Muscle layer of colon (tissue), 2 donors: ENCODE measurements at regions not wholly inside any gene's neighbourhood (a gene's known extent, or its start where the extent isn't known, plus 50 kb on each side); places are given as distances from the start of the nearest gene placed in this dataset.

Experiments
- H3K27ac ChIP-seq: one replicate; pipeline ENCODE4 v1.7.0; 2013; ENCODE audit warnings: low read depth, mild to moderate bottlenecking, low read length, moderate library complexity
- H3K27me3 ChIP-seq, 2 donors: one replicate each; pipeline ENCODE4 v1.7.0; 2013; ENCODE audit warnings: low read length in 2 of 2, mild to moderate bottlenecking in 2 of 2; ENCODE audit not compliant: insufficient read depth in 2 of 2, control insufficient read depth in 1 of 2
- H3K36me3 ChIP-seq: one replicate; pipeline ENCODE4 v1.7.0; 2013; ENCODE audit warnings: mild to moderate bottlenecking, low read length; ENCODE audit not compliant: insufficient read depth
- H3K4me1 ChIP-seq: one replicate; pipeline ENCODE4 v1.7.0; 2013; ENCODE audit warnings: mild to moderate bottlenecking, low read length; ENCODE audit not compliant: insufficient read depth
- H3K4me3 ChIP-seq, 2 donors: one replicate each; pipeline ENCODE4 v1.7.0; 2013; ENCODE audit warnings: low read length in 2 of 2, low read depth in 1 of 2, mild to moderate bottlenecking in 1 of 2, moderate library complexity in 1 of 2
- H3K9ac ChIP-seq: one replicate; pipeline ENCODE4 v1.7.0; 2013; ENCODE audit warnings: low read length
- H3K9me3 ChIP-seq: one replicate; pipeline ENCODE4 v1.7.0; 2013; ENCODE audit warnings: mild to moderate bottlenecking, low read length
- donor health status: abdominal sarcoma.
- donor health status: Adenocarcinoma of cecum.

DNA sequence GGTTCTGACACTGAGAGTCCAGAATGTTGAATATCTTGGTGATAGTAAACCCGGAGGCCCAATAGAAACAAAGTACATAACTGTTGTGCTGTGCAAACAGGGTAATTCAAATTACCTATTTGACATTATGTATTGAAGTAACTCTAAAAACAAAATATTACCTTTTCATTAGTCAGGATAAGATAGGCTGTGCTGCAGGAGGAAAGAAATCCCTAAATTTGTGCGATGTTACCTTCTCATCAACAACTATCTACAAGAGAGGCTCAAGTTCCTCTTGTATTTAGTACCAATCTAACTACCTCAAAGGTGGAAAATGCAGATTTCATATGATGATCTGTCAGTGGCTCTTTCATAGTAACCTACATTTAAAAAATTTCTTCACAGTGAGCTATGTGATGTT lies 367.2 kb downstream of the ZFHX3 start:
- H3K9me3 ChIP-seq = no peaks in the 10 kb centered on the region
- H3K27me3 ChIP-seq = no peaks in the 10 kb centered on the region
- H3K9ac ChIP-seq = no peak overlapping the region
- no peak overlapping the region for H3K4me3 ChIP-seq
- H3K36me3 ChIP-seq = no peaks in the 10 kb centered on the region
- no peak overlapping the region for H3K27ac ChIP-seq
- no peaks in the 10 kb centered on the region for H3K4me1 ChIP-seq

- H3K36me3 ChIP-seq = no peaks in the 10 kb centered on the region
- no peaks in the 10 kb centered on the region for H3K4me1 ChIP-seq
- H3K4me3 ChIP-seq = no peak overlapping the region
- no peaks in the 10 kb centered on the region for H3K9me3 ChIP-seq
- H3K9ac ChIP-seq = no peak overlapping the region
- H3K27ac ChIP-seq = no peak overlapping the region
- H3K27me3 ChIP-seq = no peaks in the 10 kb centered on the region
Observed at GRCh38 chr16:72679856-72680255, 368.1 kb downstream of the ZFHX3 start.

DNA sequence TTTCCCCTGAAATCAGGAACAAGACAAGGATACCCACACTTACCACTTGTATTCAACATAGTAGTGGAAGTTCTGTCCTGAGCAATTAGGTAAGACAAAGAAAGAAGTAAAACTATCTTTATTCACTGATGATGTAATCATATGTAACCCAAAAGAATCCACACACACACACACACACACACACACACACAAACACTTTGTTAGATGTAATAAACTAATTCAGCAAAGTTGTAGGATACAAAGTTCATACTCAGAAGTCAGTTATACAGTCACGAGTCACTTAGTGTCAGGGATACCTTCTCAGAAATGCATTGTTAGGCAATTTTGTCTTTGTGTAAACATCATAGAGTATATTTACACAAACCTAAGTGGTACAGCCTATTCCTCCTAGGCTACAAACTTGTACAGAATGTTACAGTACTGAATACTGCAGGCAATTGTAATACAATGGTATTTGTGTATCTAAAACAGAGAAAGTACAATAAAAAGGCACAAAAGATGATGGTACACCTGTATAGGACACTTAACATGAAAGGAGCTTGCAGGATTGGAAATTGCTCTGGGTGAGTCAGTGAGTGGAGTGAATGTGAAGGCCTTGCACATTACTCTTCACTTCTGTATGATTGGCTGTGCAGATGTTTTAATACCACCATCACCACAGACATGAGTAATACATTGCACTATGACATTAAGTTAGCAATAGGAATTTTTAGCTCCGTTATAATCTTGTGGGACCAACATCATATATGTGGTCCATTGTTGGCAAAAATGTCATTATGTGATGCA lies 370.1 kb downstream of the ZFHX3 start:
- no peak overlapping the region for H3K27ac ChIP-seq

DNA sequence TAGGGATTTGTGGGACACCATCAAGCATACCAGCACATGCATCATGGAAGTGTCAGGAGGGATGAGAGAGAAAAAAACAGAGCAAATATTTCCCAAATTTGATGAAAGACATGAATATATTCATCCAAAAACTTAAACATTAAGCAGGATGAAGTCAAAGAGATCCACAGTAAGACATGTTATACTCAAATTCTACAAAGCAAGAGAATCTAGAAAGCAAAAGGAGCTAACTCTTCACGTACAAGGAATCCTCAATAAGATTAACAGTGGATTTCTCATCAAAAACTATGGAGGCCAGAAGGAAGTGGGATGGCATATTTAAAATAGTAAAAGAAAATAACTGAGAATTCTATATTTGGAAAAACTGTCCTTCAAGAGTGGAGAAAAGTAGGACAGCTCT lies 374.8 kb downstream of the ZFHX3 start:
- H3K4me1 ChIP-seq = no peaks in the 10 kb centered on the region
- H3K36me3 ChIP-seq = no peaks in the 10 kb centered on the region
- peaks cover 6% of the 10 kb centered on the region for H3K9me3 ChIP-seq
- no peak overlapping the region for H3K4me3 ChIP-seq
- H3K27ac ChIP-seq = no peak overlapping the region
- H3K9ac ChIP-seq = no peak overlapping the region
- H3K27me3 ChIP-seq = no peaks in the 10 kb centered on the region

More for the DNA sequence above, 370.1 kb downstream of the ZFHX3 start:
- no peaks in the 10 kb centered on the region for H3K27me3 ChIP-seq
- H3K9me3 ChIP-seq = peaks cover 6% of the 10 kb centered on the region
- no peaks in the 10 kb centered on the region for H3K4me1 ChIP-seq
- H3K4me3 ChIP-seq = no peak overlapping the region
- no peak overlapping the region for H3K9ac ChIP-seq
- no peaks in the 10 kb centered on the region for H3K36me3 ChIP-seq

GRCh38 chr16:72666267-72666666 lies 381.7 kb downstream of the ZFHX3 start:
- Histone ChIP-seq H3K4me1 (peaks cover 9% of the 10 kb centered on the region), H3K4me3 (no peak overlapping the region), H3K36me3 (no peaks in the 10 kb centered on the region), H3K9me3 (no peaks in the 10 kb centered on the region), H3K27me3 (no peaks in the 10 kb centered on the region), H3K9ac (no peak overlapping the region), H3K27ac (no peak overlapping the region)

DNA sequence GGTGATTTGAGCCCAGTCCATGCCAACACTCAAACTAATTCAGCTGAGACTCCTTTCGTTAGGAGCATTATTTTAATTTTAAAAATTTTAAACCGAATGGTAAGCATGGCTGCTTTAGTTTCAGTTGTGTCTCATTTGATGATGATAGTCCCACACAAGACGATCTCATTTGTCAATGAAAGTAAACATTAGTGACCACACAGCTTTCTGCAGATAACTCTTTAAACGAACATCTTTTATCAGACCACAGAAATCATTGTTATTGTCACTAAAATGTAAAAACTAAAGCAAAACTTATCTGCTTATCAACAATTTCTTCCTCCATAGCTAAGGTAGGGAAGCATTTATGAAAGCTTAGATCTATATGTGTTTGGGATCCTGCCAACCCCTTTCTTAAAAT lies 382.2 kb downstream of the ZFHX3 start:
- peak overlapping the region; percentile 76 for H3K9ac ChIP-seq
- H3K4me3 ChIP-seq = peak overlapping the region; percentile 55 to 90
- peaks cover 9% of the 10 kb centered on the region for H3K4me1 ChIP-seq
- H3K36me3 ChIP-seq = no peaks in the 10 kb centered on the region
- H3K27me3 ChIP-seq = no peaks in the 10 kb centered on the region
- H3K27ac ChIP-seq = no peak overlapping the region
- no peaks in the 10 kb centered on the region for H3K9me3 ChIP-seq

GRCh38 chr16:72664509-72665408 lies 383.2 kb downstream of the ZFHX3 start:
- peak overlapping the region; percentile 55 to 90 for H3K4me3 ChIP-seq
- peak overlapping the region; percentile 76 for H3K9ac ChIP-seq
- peak overlapping the region; percentile 49 for H3K27ac ChIP-seq
- no peaks in the 10 kb centered on the region for H3K9me3 ChIP-seq
- no peaks in the 10 kb centered on the region for H3K36me3 ChIP-seq
- H3K27me3 ChIP-seq = no peaks in the 10 kb centered on the region
- peaks cover 9% of the 10 kb centered on the region for H3K4me1 ChIP-seq

DNA sequence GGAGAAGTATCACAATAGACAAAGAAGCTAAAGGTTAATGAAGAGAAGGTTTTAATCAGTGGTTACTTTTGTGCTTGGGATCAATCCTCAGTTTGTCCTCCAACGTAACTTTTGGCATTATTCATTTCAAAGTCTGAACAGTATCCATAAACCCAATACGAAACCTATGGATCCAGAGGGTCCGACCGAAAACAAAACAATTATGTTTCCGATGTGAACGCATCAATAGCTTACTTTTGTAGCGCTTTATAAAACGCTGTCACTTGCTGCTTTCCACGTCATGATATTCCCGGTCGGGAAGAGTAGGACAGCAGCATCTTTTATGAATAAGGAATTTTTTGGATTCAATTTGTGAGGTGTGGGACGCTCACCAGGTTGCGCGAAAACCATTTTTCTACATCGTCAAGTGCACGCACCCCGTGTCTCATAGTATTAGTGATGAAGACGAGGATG lies 383.8 kb downstream of the ZFHX3 start:
- H3K9ac ChIP-seq = peak overlapping the region; percentile 76
- H3K9me3 ChIP-seq = no peaks in the 10 kb centered on the region
- H3K36me3 ChIP-seq = no peaks in the 10 kb centered on the region
- H3K27me3 ChIP-seq = no peaks in the 10 kb centered on the region
- H3K27ac ChIP-seq = peak overlapping the region; percentile 49
- peak overlapping the region; percentile 55 to 90 for H3K4me3 ChIP-seq
- H3K4me1 ChIP-seq = peaks cover 9% of the 10 kb centered on the region

- H3K4me3 ChIP-seq = no peak overlapping the region
- H3K4me1 ChIP-seq = peaks cover 5% of the 10 kb centered on the region
- no peaks in the 10 kb centered on the region for H3K9me3 ChIP-seq
- H3K27ac ChIP-seq = no peak overlapping the region
- no peak overlapping the region for H3K9ac ChIP-seq
- no peaks in the 10 kb centered on the region for H3K36me3 ChIP-seq
- no peaks in the 10 kb centered on the region for H3K27me3 ChIP-seq
Observed at GRCh38 chr16:72658888-72659717, 388.8 kb downstream of the ZFHX3 start.

- Histone ChIP-seq H3K9me3 (no peaks in the 10 kb centered on the region), H3K36me3 (no peaks in the 10 kb centered on the region), H3K4me1 (no peaks in the 10 kb centered on the region), H3K9ac (no peak overlapping the region), H3K27ac (no peak overlapping the region), H3K4me3 (no peak overlapping the region), H3K27me3 (no peaks in the 10 kb centered on the region)
Observed at GRCh38 chr16:72657791-72658190, 390.1 kb downstream of the ZFHX3 start.

DNA sequence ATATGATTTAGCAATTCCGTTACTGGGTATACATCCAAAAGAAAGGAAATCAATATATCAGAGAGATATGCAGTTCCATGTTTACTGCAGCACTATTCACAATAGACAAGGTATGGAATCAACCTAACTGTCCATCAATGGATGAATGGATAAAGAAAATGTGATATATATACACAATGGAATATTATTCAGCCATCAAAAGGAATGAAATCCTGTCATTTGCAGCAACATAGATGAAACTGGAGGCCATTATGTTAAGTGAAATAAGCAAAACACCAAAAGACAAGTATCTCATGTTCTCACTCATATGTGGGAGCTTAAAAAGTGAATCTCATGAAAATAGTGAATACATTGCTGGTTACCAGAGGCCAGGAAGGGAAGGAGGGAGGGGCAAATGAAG lies 390.8 kb downstream of the ZFHX3 start:
- H3K9ac ChIP-seq = no peak overlapping the region
- no peaks in the 10 kb centered on the region for H3K36me3 ChIP-seq
- no peaks in the 10 kb centered on the region for H3K9me3 ChIP-seq
- no peaks in the 10 kb centered on the region for H3K27me3 ChIP-seq
- H3K4me1 ChIP-seq = no peaks in the 10 kb centered on the region
- no peak overlapping the region for H3K4me3 ChIP-seq
- H3K27ac ChIP-seq = no peak overlapping the region
